Muscle layer of colon (tissue), 2 donors: ENCODE measurements at regions not wholly inside any gene's neighbourhood (a gene's known extent, or its start where the extent isn't known, plus 50 kb on each side); places are given as distances from the start of the nearest gene placed in this dataset.

ENCODE experiments used
- H3K27ac ChIP-seq: one replicate; pipeline ENCODE4 v1.7.0; 2013; ENCODE audit warnings: low read depth, mild to moderate bottlenecking, low read length, moderate library complexity
- H3K27me3 ChIP-seq, 2 donors: one replicate each; pipeline ENCODE4 v1.7.0; 2013; ENCODE audit warnings: low read length in 2 of 2, mild to moderate bottlenecking in 2 of 2; ENCODE audit not compliant: insufficient read depth in 2 of 2, control insufficient read depth in 1 of 2
- H3K36me3 ChIP-seq: one replicate; pipeline ENCODE4 v1.7.0; 2013; ENCODE audit warnings: mild to moderate bottlenecking, low read length; ENCODE audit not compliant: insufficient read depth
- H3K4me1 ChIP-seq: one replicate; pipeline ENCODE4 v1.7.0; 2013; ENCODE audit warnings: mild to moderate bottlenecking, low read length; ENCODE audit not compliant: insufficient read depth
- H3K4me3 ChIP-seq, 2 donors: one replicate each; pipeline ENCODE4 v1.7.0; 2013; ENCODE audit warnings: low read length in 2 of 2, low read depth in 1 of 2, mild to moderate bottlenecking in 1 of 2, moderate library complexity in 1 of 2
- H3K9ac ChIP-seq: one replicate; pipeline ENCODE4 v1.7.0; 2013; ENCODE audit warnings: low read length
- H3K9me3 ChIP-seq: one replicate; pipeline ENCODE4 v1.7.0; 2013; ENCODE audit warnings: mild to moderate bottlenecking, low read length
- donor health status: abdominal sarcoma.
- donor health status: Adenocarcinoma of cecum.

GRCh38 chr9:14455243-14455642 lies 141.3 kb upstream of the NFIB start:
- no peaks in the 10 kb centered on the region for H3K9me3 ChIP-seq
- H3K27me3 ChIP-seq = no peaks in the 10 kb centered on the region
- no peak overlapping the region for H3K9ac ChIP-seq
- no peaks in the 10 kb centered on the region for H3K36me3 ChIP-seq
- no peak overlapping the region for H3K4me3 ChIP-seq
- no peak overlapping the region for H3K27ac ChIP-seq
- H3K4me1 ChIP-seq = no peaks in the 10 kb centered on the region

- Histone ChIP-seq H3K36me3 (no peaks in the 10 kb centered on the region), H3K4me1 (no peaks in the 10 kb centered on the region), H3K9ac (no peak overlapping the region), H3K27me3 (no peaks in the 10 kb centered on the region), H3K9me3 (no peaks in the 10 kb centered on the region), H3K4me3 (no peak overlapping the region), H3K27ac (no peak overlapping the region)
These were observed 139.3 kb upstream of the NFIB start for GRCh38 chr9:14453286-14453685.

GRCh38 chr9:14452539-14452938 lies 138.6 kb upstream of the NFIB start:
- H3K36me3 ChIP-seq = no peaks in the 10 kb centered on the region
- H3K9ac ChIP-seq = no peak overlapping the region
- H3K27ac ChIP-seq = no peak overlapping the region
- no peak overlapping the region for H3K4me3 ChIP-seq
- H3K9me3 ChIP-seq = no peaks in the 10 kb centered on the region
- H3K4me1 ChIP-seq = no peaks in the 10 kb centered on the region
- no peaks in the 10 kb centered on the region for H3K27me3 ChIP-seq

GRCh38 chr9:14451949-14452348 lies 138.0 kb upstream of the NFIB start:
- Histone ChIP-seq H3K4me1 (no peaks in the 10 kb centered on the region), H3K4me3 (no peak overlapping the region), H3K36me3 (no peaks in the 10 kb centered on the region), H3K27me3 (no peaks in the 10 kb centered on the region), H3K9ac (no peak overlapping the region), H3K9me3 (no peaks in the 10 kb centered on the region), H3K27ac (no peak overlapping the region)

GRCh38 chr9:14447103-14447502 lies 133.2 kb upstream of the NFIB start:
- H3K36me3 ChIP-seq = no peaks in the 10 kb centered on the region
- no peak overlapping the region for H3K9ac ChIP-seq
- H3K9me3 ChIP-seq = no peaks in the 10 kb centered on the region
- no peak overlapping the region for H3K27ac ChIP-seq
- H3K4me1 ChIP-seq = no peaks in the 10 kb centered on the region
- no peaks in the 10 kb centered on the region for H3K27me3 ChIP-seq
- no peak overlapping the region for H3K4me3 ChIP-seq

- Histone ChIP-seq H3K27me3 (no peaks in the 10 kb centered on the region), H3K4me3 (no peak overlapping the region), H3K9me3 (no peaks in the 10 kb centered on the region), H3K9ac (no peak overlapping the region), H3K4me1 (no peaks in the 10 kb centered on the region), H3K27ac (no peak overlapping the region), H3K36me3 (no peaks in the 10 kb centered on the region)
These were observed 132.0 kb upstream of the NFIB start for GRCh38 chr9:14445946-14446345.

GRCh38 chr9:14442956-14443355 lies 129.0 kb upstream of the NFIB start:
- Histone ChIP-seq H3K4me1 (no peaks in the 10 kb centered on the region), H3K27me3 (no peaks in the 10 kb centered on the region), H3K9me3 (no peaks in the 10 kb centered on the region), H3K4me3 (no peak overlapping the region), H3K27ac (no peak overlapping the region), H3K36me3 (no peaks in the 10 kb centered on the region), H3K9ac (no peak overlapping the region)

GRCh38 chr9:14441976-14442651 lies 128.2 kb upstream of the NFIB start:
- Histone ChIP-seq H3K36me3 (no peaks in the 10 kb centered on the region), H3K4me1 (peaks cover 2% of the 10 kb centered on the region), H3K9me3 (no peaks in the 10 kb centered on the region), H3K27me3 (no peaks in the 10 kb centered on the region), H3K27ac (no peak overlapping the region), H3K9ac (no peak overlapping the region), H3K4me3 (no peak overlapping the region)

GRCh38 chr9:14441115-14441514 lies 127.2 kb upstream of the NFIB start:
- H3K4me1 ChIP-seq = peaks cover 2% of the 10 kb centered on the region

GRCh38 chr9:14440062-14440461 lies 126.1 kb upstream of the NFIB start:
- H3K36me3 ChIP-seq = no peaks in the 10 kb centered on the region
- no peaks in the 10 kb centered on the region for H3K27me3 ChIP-seq
- H3K4me3 ChIP-seq = no peak overlapping the region
- H3K27ac ChIP-seq = no peak overlapping the region
- no peaks in the 10 kb centered on the region for H3K9me3 ChIP-seq
- H3K4me1 ChIP-seq = peaks cover 2% of the 10 kb centered on the region
- H3K9ac ChIP-seq = no peak overlapping the region

More at GRCh38 chr9:14441115-14441514, 127.2 kb upstream of the NFIB start:
- Histone ChIP-seq H3K9ac (no peak overlapping the region), H3K27me3 (no peaks in the 10 kb centered on the region), H3K27ac (no peak overlapping the region), H3K9me3 (no peaks in the 10 kb centered on the region), H3K4me3 (no peak overlapping the region), H3K36me3 (no peaks in the 10 kb centered on the region)

- Histone ChIP-seq H3K36me3 (no peaks in the 10 kb centered on the region), H3K27me3 (no peaks in the 10 kb centered on the region), H3K9ac (no peak overlapping the region), H3K27ac (no peak overlapping the region), H3K4me3 (no peak overlapping the region), H3K4me1 (peaks cover 2% of the 10 kb centered on the region), H3K9me3 (no peaks in the 10 kb centered on the region)
These were observed 125.6 kb upstream of the NFIB start for GRCh38 chr9:14439555-14439954.

GRCh38 chr9:14438232-14439021 lies 124.5 kb upstream of the NFIB start:
- Histone ChIP-seq H3K27ac (no peak overlapping the region), H3K4me1 (peaks cover 5% of the 10 kb centered on the region), H3K9ac (no peak overlapping the region), H3K27me3 (no peaks in the 10 kb centered on the region), H3K9me3 (no peaks in the 10 kb centered on the region), H3K4me3 (no peak overlapping the region), H3K36me3 (no peaks in the 10 kb centered on the region)
